A549 (cell line): ENCODE measurements at regions not wholly inside any gene's neighbourhood (a gene's known extent, or its start where the extent isn't known, plus 50 kb on each side); places are given as distances from the start of the nearest gene placed in this dataset.

Experiments used
- ATAC-seq, 2 experiments: fragments of 200-7000 bp in 1 of 2; fragments of >200 bp in 1 of 2; cut with Nextera tagmentation in 1 of 2; cut with Tn5 transposase in 1 of 2; 3 replicates each; pipeline versions ENCODE4 v1.8.0 to v1.9.1; 2018 to 2020; ENCODE audit warnings: mild to moderate bottlenecking in 1 of 2, moderate library complexity in 1 of 2
- CTCF ChIA-PET: fragments of 300-600 bp; sonication (Branson Sonifier 250); formaldehyde crosslinking; extraction: SDS; loops from one replicate; lab custom pipeline; 2021; ENCODE audit warnings: antibody characterized with exemption, inconsistent platforms; lab: Yijun Ruan, JAX
- POLR2A ChIA-PET: fragments of 350-600 bp; formaldehyde crosslinking; extraction: SDS; loops from one replicate; lab custom pipeline; 2021; ENCODE audit warnings: antibody characterized with exemption, inconsistent platforms; lab: Yijun Ruan, JAX
- DNase-seq, 2 experiments: peaks; one replicate each; pipeline versions ENCODE4 v3.0.0 to v3.0.0-alpha.2; 2011 to 2016; ENCODE audit warnings: low read depth in 1 of 2, low spot score in 1 of 2
- FAIRE-seq: peaks from 2 replicates; lab custom pipeline; 2011; peaks lifted over from hg19 to GRCh38; lab: Jason Lieb, UNC
- H3K27ac ChIP-seq, 2 experiments: fragments of >200 bp; sonication (Bioruptor Twin); formaldehyde crosslinking; 3 replicates each; pipeline ENCODE4 v1.5.1; 2016 to 2017
- H3K4me1 ChIP-seq: fragments of >200 bp; sonication (Bioruptor Twin); formaldehyde crosslinking; 3 replicates; pipeline ENCODE4 v1.6.1; 2016
- H3K4me2 ChIP-seq: fragments of >200 bp; sonication (Bioruptor Twin); formaldehyde crosslinking; 3 replicates; pipeline ENCODE4 v1.6.1; 2016
- H3K4me3 ChIP-seq: fragments of >200 bp; sonication (Bioruptor Twin); formaldehyde crosslinking; 3 replicates; pipeline ENCODE4 v1.5.1; 2016
- H3K9me3 ChIP-seq: fragments of >200 bp; sonication (Bioruptor Twin); formaldehyde crosslinking; 3 replicates; pipeline ENCODE4 v1.6.1; 2016
- CBX8 ChIP-seq: fragments of 200-600 bp; sonication (generic); IDR thresholded peaks from 2 replicates; pipeline ENCODE4 v1.6.1; 2016
- CTCF ChIP-seq: fragments of >200 bp; sonication (Bioruptor Twin); formaldehyde crosslinking; IDR thresholded peaks from 3 replicates; pipeline ENCODE4 v1.5.1; 2016
- E2F6 ChIP-seq: IDR thresholded peaks from 2 replicates; pipeline ENCODE4 v1.6.1; 2012; ENCODE audit warnings: low read depth, borderline replicate concordance
- EHF ChIP-seq: fragments of 250-450 bp; sonication (Bioruptor Pico); IDR thresholded peaks from 2 replicates; pipeline ENCODE4 v1.5.0; 2020; ENCODE audit warnings: mild to moderate bottlenecking
- EP300 ChIP-seq, 2 experiments: fragments of >200 bp; sonication (Bioruptor Twin); formaldehyde crosslinking; IDR thresholded peaks; 2 replicates in 1 of 2; 3 replicates in 1 of 2; pipeline ENCODE4 v1.6.1; 2016 to 2017
- FOSB ChIP-seq: fragments of 250-450 bp; sonication (Bioruptor Pico); IDR thresholded peaks from 2 replicates; pipeline ENCODE4 v1.5.0; 2020; ENCODE audit warnings: mild to moderate bottlenecking, moderate library complexity
- HEYL ChIP-seq: fragments of 250-450 bp; sonication (Bioruptor Pico); IDR thresholded peaks from 2 replicates; pipeline ENCODE4 v1.8.0; 2021; ENCODE audit warnings: mild to moderate bottlenecking, moderate library complexity
- JUN ChIP-seq, 2 experiments: fragments of >200 bp; sonication (Bioruptor Twin); formaldehyde crosslinking; IDR thresholded peaks; 2 replicates in 1 of 2; 3 replicates in 1 of 2; pipeline ENCODE4 v1.6.1; 2016 to 2017
- MAFK ChIP-seq: fragments of 450-650 bp; IDR thresholded peaks from 2 replicates; pipeline ENCODE4 v1.6.1; 2014; ENCODE audit not compliant: partially characterized antibody
- MAX ChIP-seq: IDR thresholded peaks from 2 replicates; pipeline ENCODE4 v1.6.1; 2012
- MYC ChIP-seq: IDR thresholded peaks from 2 replicates; pipeline ENCODE4 v1.6.1; 2012; ENCODE audit warnings: mild to moderate bottlenecking, inconsistent platforms, low read length, improper control_type of control experiment, borderline replicate concordance
- PHF8 ChIP-seq: fragments of 200-600 bp; sonication (generic); IDR thresholded peaks from 2 replicates; pipeline ENCODE4 v1.6.1; 2016; ENCODE audit warnings: low read depth, mild to moderate bottlenecking, antibody characterized with exemption, moderate library complexity, borderline replicate concordance
- POLR2A ChIP-seq: IDR thresholded peaks from 2 replicates; pipeline ENCODE4 v1.6.1; 2012; ENCODE audit warnings: mild to moderate bottlenecking, low read length
- RAD21 ChIP-seq, 2 experiments: fragments of >200 bp in 1 of 2; sonication (Bioruptor Twin) in 1 of 2; formaldehyde crosslinking in 1 of 2; IDR thresholded peaks in 1 of 2; conservative IDR thresholded peaks in 1 of 2; 2 replicates in 1 of 2; 3 replicates in 1 of 2; pipeline ENCODE4 v1.6.1; 2012 to 2018; ENCODE audit warnings: inconsistent platforms in 1 of 2
- RARB ChIP-seq: fragments of 250-450 bp; sonication (Bioruptor Pico); IDR thresholded peaks from 2 replicates; pipeline ENCODE4 v1.8.0; 2021; ENCODE audit warnings: mild to moderate bottlenecking, moderate library complexity
- TP53 ChIP-seq: fragments of 250-450 bp; sonication (Bioruptor Pico); IDR thresholded peaks from 2 replicates; pipeline ENCODE4 v1.5.0; 2021; ENCODE audit warnings: mild to moderate bottlenecking, moderate library complexity
- ZNF302 ChIP-seq: fragments of 250-450 bp; sonication (Bioruptor Pico); IDR thresholded peaks from 2 replicates; pipeline ENCODE4 v1.9.0; 2021; ENCODE audit warnings: inconsistent platforms, mild to moderate bottlenecking, moderate library complexity
- ZSCAN20 ChIP-seq: fragments of 250-450 bp; sonication (Bioruptor Pico); IDR thresholded peaks from 2 replicates; pipeline ENCODE4 v1.8.0; 2022; ENCODE audit warnings: mild to moderate bottlenecking, moderate library complexity
- WGBS: methylation state at CpG from one replicate; pipeline ENCODE4 v1.1.6; 2017; ENCODE audit errors: missing lambda C conversion rate; 5-methylcytosine and 5-hydroxymethylcytosine counted together
- TF ChIP-seq, protein P1 (sequence below): fragments of >200 bp; sonication (Bioruptor Twin); formaldehyde crosslinking; IDR thresholded peaks from 3 replicates; pipeline ENCODE4 v1.6.1; 2016
- TF ChIP-seq, protein P2 (sequence below): fragments of 450-650 bp; IDR thresholded peaks from 2 replicates; pipeline ENCODE4 v1.6.1; 2014; ENCODE audit warnings: antibody characterized with exemption
- TF ChIP-seq, protein P3 (sequence below): fragments of 250-450 bp; sonication (Bioruptor Pico); IDR thresholded peaks from 2 replicates; pipeline ENCODE4 v1.5.0; 2021; ENCODE audit warnings: mild to moderate bottlenecking, moderate library complexity, borderline replicate concordance

DNA sequence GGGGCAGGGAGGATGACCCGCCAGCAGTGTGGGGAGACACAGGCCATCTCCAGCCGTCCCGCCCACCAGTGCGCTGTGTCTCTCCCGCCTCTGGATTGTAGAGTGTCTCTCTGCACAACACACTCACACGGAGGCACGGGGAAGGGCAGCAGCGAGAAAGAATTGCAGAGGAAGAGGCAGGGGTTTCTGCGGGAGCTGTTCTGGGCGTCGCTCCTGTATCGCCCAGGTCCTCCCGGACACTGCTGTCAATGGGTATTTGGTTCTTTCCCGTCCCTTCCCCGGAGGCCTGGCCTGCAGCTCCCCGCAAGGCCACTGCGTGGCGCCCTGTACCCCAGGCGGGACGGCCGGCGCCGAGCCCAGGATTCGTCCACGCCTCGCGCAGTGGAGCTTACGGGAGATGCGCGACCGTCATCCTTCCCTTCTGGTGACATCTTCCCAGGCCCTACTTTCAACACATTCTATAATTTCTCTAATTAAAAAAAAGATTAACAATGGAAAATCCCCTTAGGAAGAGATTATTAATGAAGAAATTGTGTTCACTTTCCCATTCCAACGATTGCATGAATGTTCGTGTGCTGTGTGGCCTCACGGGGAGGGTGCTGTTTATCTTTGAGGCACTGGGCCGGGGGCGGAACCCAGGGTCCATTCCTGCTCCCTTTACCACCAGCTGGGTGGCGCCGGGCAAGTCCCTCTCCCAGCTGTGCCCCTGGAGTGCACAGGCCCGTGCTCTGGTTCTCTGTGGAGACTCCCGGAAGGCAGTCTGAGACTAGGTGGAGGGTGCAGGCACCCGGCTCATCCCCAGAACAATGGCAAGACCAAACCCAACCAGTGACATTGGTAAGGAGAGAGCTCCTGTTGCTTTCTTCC is 95.7 kb downstream of the CPZ start (continued):
- TF ChIP-seq, protein P1, sequence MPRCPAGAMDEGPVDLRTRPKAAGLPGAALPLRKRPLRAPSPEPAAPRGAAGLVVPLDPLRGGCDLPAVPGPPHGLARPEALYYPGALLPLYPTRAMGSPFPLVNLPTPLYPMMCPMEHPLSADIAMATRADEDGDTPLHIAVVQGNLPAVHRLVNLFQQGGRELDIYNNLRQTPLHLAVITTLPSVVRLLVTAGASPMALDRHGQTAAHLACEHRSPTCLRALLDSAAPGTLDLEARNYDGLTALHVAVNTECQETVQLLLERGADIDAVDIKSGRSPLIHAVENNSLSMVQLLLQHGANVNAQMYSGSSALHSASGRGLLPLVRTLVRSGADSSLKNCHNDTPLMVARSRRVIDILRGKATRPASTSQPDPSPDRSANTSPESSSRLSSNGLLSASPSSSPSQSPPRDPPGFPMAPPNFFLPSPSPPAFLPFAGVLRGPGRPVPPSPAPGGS, result no peak
- TF ChIP-seq CTCF, result peak; percentile 48

- CTCF ChIA-PET, result interaction anchor here (1.2 to 2.8 kb wide), 5 partner anchors 9 to 230 kb away, joined by 3 to 23 read pairs (median 10); no protein-coding TSS in a partner anchor
These were observed 94.5 kb downstream of the CPZ start for GRCh38 chr4:8687083-8687482.

GRCh38 chr4:8685831-8686230 is 93.3 kb downstream of the CPZ start:
- ChIA-PET CTCF (no interaction called here), POLR2A (no interaction called here)
- FAIRE-seq (no peak), DNase-seq (no peak), ATAC-seq (no peak)
- Histone ChIP-seq H3K27ac (no peak overlapping the region), H3K9me3 (no peaks in the 10 kb centered on the region), H3K4me2 (no peak overlapping the region), H3K4me1 (no peaks in the 10 kb centered on the region), H3K4me3 (no peak overlapping the region)
- WGBS, result 11% methylated on average over 5 of the region's 6 CpGs
- TF ChIP-seq FOSB (CRISPR knock-in tag) (no peak), CBX8 (no peak), RARB (CRISPR knock-in tag) (no peak), EP300 (IDR thresholded peaks at IDR 0.05) (no peak), HEYL (CRISPR knock-in tag) (no peak), E2F6 (no peak), MAX (no peak), EHF (CRISPR knock-in tag) (no peak), POLR2A (no peak), MAFK (no peak), PHF8 (no peak), JUN (IDR thresholded peaks at IDR 0.05) (no peak), RAD21 (conservative IDR thresholded peaks at IDR 0.05 in 1 of 2, IDR thresholded peaks at IDR 0.05 in 1 of 2) (no peak), ZNF302 (CRISPR knock-in tag) (no peak)
- TF ChIP-seq, protein P2, sequence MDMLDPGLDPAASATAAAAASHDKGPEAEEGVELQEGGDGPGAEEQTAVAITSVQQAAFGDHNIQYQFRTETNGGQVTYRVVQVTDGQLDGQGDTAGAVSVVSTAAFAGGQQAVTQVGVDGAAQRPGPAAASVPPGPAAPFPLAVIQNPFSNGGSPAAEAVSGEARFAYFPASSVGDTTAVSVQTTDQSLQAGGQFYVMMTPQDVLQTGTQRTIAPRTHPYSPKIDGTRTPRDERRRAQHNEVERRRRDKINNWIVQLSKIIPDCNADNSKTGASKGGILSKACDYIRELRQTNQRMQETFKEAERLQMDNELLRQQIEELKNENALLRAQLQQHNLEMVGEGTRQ, result no peak

More at GRCh38 chr4:8687083-8687482, 94.5 kb downstream of the CPZ start:
- no peaks in the 10 kb centered on the region for H3K4me1 ChIP-seq
- ATAC-seq (no peak), FAIRE-seq (no peak), DNase-seq (no peak)
- TF ChIP-seq, protein P3, sequence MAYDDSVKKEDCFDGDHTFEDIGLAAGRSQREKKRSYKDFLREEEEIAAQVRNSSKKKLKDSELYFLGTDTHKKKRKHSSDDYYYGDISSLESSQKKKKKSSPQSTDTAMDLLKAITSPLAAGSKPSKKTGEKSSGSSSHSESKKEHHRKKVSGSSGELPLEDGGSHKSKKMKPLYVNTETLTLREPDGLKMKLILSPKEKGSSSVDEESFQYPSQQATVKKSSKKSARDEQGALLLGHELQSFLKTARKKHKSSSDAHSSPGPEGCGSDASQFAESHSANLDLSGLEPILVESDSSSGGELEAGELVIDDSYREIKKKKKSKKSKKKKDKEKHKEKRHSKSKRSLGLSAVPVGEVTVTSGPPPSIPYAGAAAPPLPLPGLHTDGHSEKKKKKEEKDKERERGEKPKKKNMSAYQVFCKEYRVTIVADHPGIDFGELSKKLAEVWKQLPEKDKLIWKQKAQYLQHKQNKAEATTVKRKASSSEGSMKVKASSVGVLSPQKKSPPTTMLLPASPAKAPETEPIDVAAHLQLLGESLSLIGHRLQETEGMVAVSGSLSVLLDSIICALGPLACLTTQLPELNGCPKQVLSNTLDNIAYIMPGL, result no peak
- no peak for TF ChIP-seq MYC
- TF ChIP-seq MAX, result no peak
- no peak for TF ChIP-seq TP53 (CRISPR knock-in tag)
- no peak for TF ChIP-seq CTCF
- TF ChIP-seq ZSCAN20 (CRISPR knock-in tag), result no peak
- 22% methylated on average over 1 of the region's 1 CpG for whole genome bisulfite sequencing
- no peaks in the 10 kb centered on the region for H3K9me3 ChIP-seq
- no peak overlapping the region for H3K27ac ChIP-seq
- H3K4me3 ChIP-seq, result no peak overlapping the region
- H3K4me2 ChIP-seq, result no peak overlapping the region
- POLR2A ChIA-PET, result no interaction called here
